ENCODE measurements at regions not wholly inside any gene's neighbourhood (a gene's known extent, or its start where the extent isn't known, plus 50 kb on each side); places are given as distances from the start of the nearest gene placed in this dataset.

DNA sequence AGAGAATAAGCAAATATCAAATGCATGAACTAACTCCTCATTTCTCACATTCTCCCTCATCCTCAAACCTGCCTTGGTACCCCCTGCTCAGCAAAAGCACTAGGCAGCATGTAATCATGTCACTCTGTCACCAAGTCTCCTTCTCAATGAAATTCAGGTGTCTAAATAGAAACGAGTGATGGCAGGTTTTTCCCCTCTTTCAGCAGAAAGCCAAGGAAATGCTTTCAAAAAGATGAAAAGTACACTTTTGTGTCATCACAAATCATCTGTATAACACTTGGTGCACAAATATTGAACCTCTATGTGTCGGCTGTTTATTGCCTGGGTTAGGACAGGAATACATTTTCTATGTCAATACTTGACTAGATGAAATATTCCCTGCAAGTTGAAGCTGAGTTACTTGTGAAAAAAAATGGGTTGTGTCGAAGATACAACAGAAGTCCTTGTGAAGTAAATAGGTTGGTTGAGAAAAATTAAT is 285.1 kb upstream of the MAGEB18 start:
- TF ChIP-seq, protein P1, sequence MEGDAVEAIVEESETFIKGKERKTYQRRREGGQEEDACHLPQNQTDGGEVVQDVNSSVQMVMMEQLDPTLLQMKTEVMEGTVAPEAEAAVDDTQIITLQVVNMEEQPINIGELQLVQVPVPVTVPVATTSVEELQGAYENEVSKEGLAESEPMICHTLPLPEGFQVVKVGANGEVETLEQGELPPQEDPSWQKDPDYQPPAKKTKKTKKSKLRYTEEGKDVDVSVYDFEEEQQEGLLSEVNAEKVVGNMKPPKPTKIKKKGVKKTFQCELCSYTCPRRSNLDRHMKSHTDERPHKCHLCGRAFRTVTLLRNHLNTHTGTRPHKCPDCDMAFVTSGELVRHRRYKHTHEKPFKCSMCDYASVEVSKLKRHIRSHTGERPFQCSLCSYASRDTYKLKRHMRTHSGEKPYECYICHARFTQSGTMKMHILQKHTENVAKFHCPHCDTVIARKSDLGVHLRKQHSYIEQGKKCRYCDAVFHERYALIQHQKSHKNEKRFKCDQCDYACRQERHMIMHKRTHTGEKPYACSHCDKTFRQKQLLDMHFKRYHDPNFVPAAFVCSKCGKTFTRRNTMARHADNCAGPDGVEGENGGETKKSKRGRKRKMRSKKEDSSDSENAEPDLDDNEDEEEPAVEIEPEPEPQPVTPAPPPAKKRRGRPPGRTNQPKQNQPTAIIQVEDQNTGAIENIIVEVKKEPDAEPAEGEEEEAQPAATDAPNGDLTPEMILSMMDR (IDR thresholded peaks at IDR 0.05) = no peak
- TF ChIP-seq EP300 (IDR thresholded peaks at IDR 0.05) (no peak), POLR2AphosphoS5 (IDR thresholded peaks at IDR 0.05) (no peak), POLR2A (IDR thresholded peaks at IDR 0.05; ENCODE audit: low read depth) (no peak)

Data from esophagus muscularis mucosa (tissue), 4 donors.